OCI-LY7 (cell line): ENCODE measurements at regions not wholly inside any gene's neighbourhood (a gene's known extent, or its start where the extent isn't known, plus 50 kb on each side); places are given as distances from the start of the nearest gene placed in this dataset.

Experiments
- BruUV-seq: library from RNA; stranded (reverse); fragments of 400-500 nt; replicated peaks from 2 replicates; lab custom pipeline; 2021; lab: Mats Ljungman, UMichigan
- CTCF ChIA-PET: fragments of 300-600 bp; sonication (Branson Sonifier 250); formaldehyde crosslinking; loops from one replicate; lab custom pipeline; 2022; ENCODE audit warnings: antibody characterized with exemption; ENCODE audit not compliant: unreplicated experiment; lab: Charles Lee
- POLR2A ChIA-PET: fragments of 300-600 bp; sonication (Branson Sonifier 250); formaldehyde crosslinking; loops from one replicate; lab custom pipeline; 2022; ENCODE audit warnings: antibody characterized with exemption; lab: Charles Lee
- DNase-seq: peaks from one replicate; pipeline ENCODE4 v3.0.0-alpha.2; 2015; ENCODE audit warnings: low spot score
- H2AFZ ChIP-seq: fragments of 200-600 bp; sonication (generic), shearing (Covaris generic); 2 replicates; pipeline ENCODE4 v1.6.1; 2014; ENCODE audit warnings: mild to moderate bottlenecking, antibody characterized with exemption, low read length, moderate library complexity
- H3K27ac ChIP-seq: fragments of 200-600 bp; sonication (generic); 2 replicates; pipeline ENCODE4 v1.5.1; 2014; ENCODE audit warnings: mixed run types, low read depth, mild to moderate bottlenecking, moderate library complexity, low read length, inconsistent platforms; ENCODE audit not compliant: poor library complexity, severe bottlenecking
- H3K36me3 ChIP-seq: fragments of 200-600 bp; sonication (generic); 2 replicates; pipeline ENCODE4 v1.6.1; 2014; ENCODE audit warnings: mild to moderate bottlenecking, antibody characterized with exemption, low read length, moderate library complexity, mixed read lengths; ENCODE audit not compliant: insufficient read depth
- H3K4me1 ChIP-seq: fragments of 200-600 bp; sonication (generic); 2 replicates; pipeline ENCODE4 v1.5.1; 2014; ENCODE audit warnings: mild to moderate bottlenecking, low read length; ENCODE audit not compliant: insufficient read depth, poor library complexity, severe bottlenecking
- H3K4me2 ChIP-seq: fragments of 200-600 bp; sonication (generic); 2 replicates; pipeline ENCODE4 v1.6.1; 2014; ENCODE audit warnings: mild to moderate bottlenecking, low read length
- H3K4me3 ChIP-seq: fragments of 200-600 bp; sonication (generic); 2 replicates; pipeline ENCODE4 v1.5.1; 2014; ENCODE audit warnings: mild to moderate bottlenecking, low read depth, low read length; ENCODE audit not compliant: poor library complexity, severe bottlenecking
- H3K79me2 ChIP-seq: fragments of 200-600 bp; sonication (generic); 2 replicates; pipeline ENCODE4 v1.6.1; 2016; ENCODE audit warnings: low read depth, mild to moderate bottlenecking, low read length, moderate library complexity, mixed read lengths; ENCODE audit not compliant: insufficient read depth
- H3K9me2 ChIP-seq: fragments of 200-600 bp; sonication (generic); 2 replicates; pipeline ENCODE4 v1.6.1; 2016; ENCODE audit warnings: mild to moderate bottlenecking, low read length, mixed read lengths; ENCODE audit not compliant: insufficient read depth
- H3K9me3 ChIP-seq: fragments of 200-600 bp; sonication (generic); 2 replicates; pipeline ENCODE4 v1.6.1; 2014; ENCODE audit warnings: mild to moderate bottlenecking, mixed run types, low read length, mixed read lengths
- H4K20me1 ChIP-seq: fragments of 200-600 bp; sonication (generic); 2 replicates; pipeline ENCODE4 v1.6.1; 2014; ENCODE audit warnings: mild to moderate bottlenecking, antibody characterized with exemption, low read length, moderate library complexity, mixed read lengths; ENCODE audit not compliant: insufficient read depth
- CTCF ChIP-seq: fragments of 200-600 bp; sonication (generic); conservative IDR thresholded peaks from 2 replicates; pipeline ENCODE4 v1.5.1; 2014; ENCODE audit warnings: mild to moderate bottlenecking, antibody characterized with exemption, low read length, moderate library complexity, mixed read lengths
- EZH2phosphoT487 ChIP-seq: fragments of 200-600 bp; sonication (generic); IDR thresholded peaks from 2 replicates; pipeline ENCODE4 v1.6.1; 2018; ENCODE audit warnings: low read depth, borderline replicate concordance, mild to moderate bottlenecking, mixed run types, antibody characterized with exemption, low read length, moderate library complexity, mixed read lengths
- intact Hi-C: fragments of 100-400 bp; cut with micrococcal nuclease; formaldehyde crosslinking; loops from one replicate; pipeline ENCODE4 v1.10.0; 2022; ENCODE audit not compliant: unreplicated experiment

DNA sequence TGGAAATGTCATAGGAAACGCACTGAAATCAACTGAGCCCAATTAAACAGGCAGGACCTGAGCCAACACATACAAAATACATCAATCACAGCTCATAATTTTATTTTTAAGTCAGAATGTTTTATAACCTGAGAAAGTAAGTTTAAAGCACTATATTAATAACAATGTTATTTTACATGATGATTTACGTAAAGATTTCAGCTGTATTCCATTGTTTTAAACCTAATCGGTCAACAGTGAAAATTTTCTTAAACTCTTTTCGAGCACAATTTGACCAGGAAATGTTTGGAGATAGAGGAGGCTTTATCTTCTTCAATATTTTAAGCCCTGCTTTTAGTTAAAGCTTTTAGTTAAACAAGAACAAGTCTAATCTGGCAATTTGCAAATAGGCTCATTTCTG lies 201.8 kb upstream of the TOX3 start:
- Histone ChIP-seq H3K9me3 (no peaks in the 10 kb centered on the region), H2AFZ (no peak overlapping the region), H3K4me1 (no peaks in the 10 kb centered on the region), H3K4me2 (no peak overlapping the region), H3K36me3 (no peaks in the 10 kb centered on the region), H3K27ac (no peak overlapping the region), H3K9me2 (no peaks in the 10 kb centered on the region), H3K4me3 (no peak overlapping the region), H3K79me2 (no peaks in the 10 kb centered on the region), H4K20me1 (no peaks in the 10 kb centered on the region)
- no TSS peak for BruUV-seq
- intact Hi-C loops = no loop called here
- TF ChIP-seq EZH2phosphoT487 (no peak), CTCF (no peak)
- no peak for DNase-seq
- POLR2A ChIA-PET = no interaction called here
- CTCF ChIA-PET = no interaction called here

- POLR2A ChIA-PET = no interaction called here
- BruUV-seq = no TSS peak
- no peak overlapping the region for H3K27ac ChIP-seq
These were observed 200.2 kb upstream of the TOX3 start for GRCh38 chr16:52747088-52747595.

More at GRCh38 chr16:52747088-52747595, 200.2 kb upstream of the TOX3 start:
- intact Hi-C loops = no loop called here
- no peaks in the 10 kb centered on the region for H3K36me3 ChIP-seq
- TF ChIP-seq EZH2phosphoT487 (no peak), CTCF (no peak)
- H2AFZ ChIP-seq = no peak overlapping the region
- H3K4me3 ChIP-seq = no peak overlapping the region
- no peak overlapping the region for H3K4me2 ChIP-seq
- H3K79me2 ChIP-seq = no peaks in the 10 kb centered on the region
- H3K4me1 ChIP-seq = no peaks in the 10 kb centered on the region
- no peaks in the 10 kb centered on the region for H3K9me3 ChIP-seq
- DNase-seq = no peak
- no peaks in the 10 kb centered on the region for H4K20me1 ChIP-seq
- CTCF ChIA-PET = no interaction called here
- no peaks in the 10 kb centered on the region for H3K9me2 ChIP-seq
